HepG2 (cell line): ENCODE measurements at regions not wholly inside any gene's neighbourhood (a gene's known extent, or its start where the extent isn't known, plus 50 kb on each side); places are given as distances from the start of the nearest gene placed in this dataset.
A peak's percentile ranks its signal among the peaks of the same experiment; 100 is the strongest.

Experiments
- CC2D1A ChIP-seq: sonication (generic); formaldehyde crosslinking; IDR thresholded peaks from 2 replicates; pipeline ENCODE4 v1.8.1; 2023; ENCODE audit warnings: mild to moderate bottlenecking, missing genetic modification reagents
- GATAD2A ChIP-seq: IDR thresholded peaks from 2 replicates; pipeline ENCODE4 v1.6.1; 2016
- KLF6 ChIP-seq: IDR thresholded peaks from 2 replicates; pipeline ENCODE4 v1.8.0; 2016; ENCODE audit warnings: missing biosample characterization, missing genetic modification reagents
- RXRB ChIP-seq: IDR thresholded peaks from 2 replicates; pipeline ENCODE4 v1.6.1; 2016; ENCODE audit warnings: borderline replicate concordance, missing genetic modification reagents, missing compliant biosample characterization
- SALL1 ChIP-seq: sonication (generic); formaldehyde crosslinking; IDR thresholded peaks from 2 replicates; pipeline ENCODE4 v1.8.0; 2022; ENCODE audit warnings: mild to moderate bottlenecking, missing genetic modification reagents
- SMAD9 ChIP-seq: sonication (generic); formaldehyde crosslinking; IDR thresholded peaks from 2 replicates; pipeline ENCODE4 v1.5.1; 2020; ENCODE audit warnings: mild to moderate bottlenecking, missing genetic modification reagents
- ZEB1 ChIP-seq: IDR thresholded peaks from 2 replicates; pipeline ENCODE4 v1.6.1; 2012; ENCODE audit warnings: mild to moderate bottlenecking, low read depth, inconsistent platforms; ENCODE audit not compliant: insufficient replicate concordance
- ZNF484 ChIP-seq: sonication (generic); formaldehyde crosslinking; IDR thresholded peaks from 2 replicates; pipeline ENCODE4 v1.5.1; 2020; ENCODE audit warnings: mild to moderate bottlenecking, low read depth, missing genetic modification reagents, borderline replicate concordance
- ZNF570 ChIP-seq: sonication (generic); formaldehyde crosslinking; IDR thresholded peaks from 2 replicates; pipeline ENCODE4 v1.4.0; 2020; ENCODE audit warnings: mild to moderate bottlenecking, missing genetic modification reagents, borderline replicate concordance
- ZNF839 ChIP-seq: sonication (generic); formaldehyde crosslinking; IDR thresholded peaks from 2 replicates; pipeline ENCODE4 v1.4.0; 2020; ENCODE audit warnings: missing genetic modification reagents, mild to moderate bottlenecking, borderline replicate concordance
- TF ChIP-seq, protein P1 (sequence below): sonication (generic); formaldehyde crosslinking; IDR thresholded peaks from 2 replicates; pipeline ENCODE4 v1.5.1; 2020; ENCODE audit warnings: missing genetic modification reagents, mild to moderate bottlenecking, borderline replicate concordance
- TF ChIP-seq, protein P2 (sequence below): sonication (generic); formaldehyde crosslinking; IDR thresholded peaks from 2 replicates; pipeline ENCODE4 v1.4.0; 2020; ENCODE audit warnings: mild to moderate bottlenecking, missing genetic modification reagents, borderline replicate concordance
- TF ChIP-seq, protein P3 (sequence below): IDR thresholded peaks from 2 replicates; pipeline ENCODE4 v1.6.1; 2016
- TF ChIP-seq, protein P4 (sequence below): sonication (generic); formaldehyde crosslinking; IDR thresholded peaks from 2 replicates; pipeline ENCODE4 v1.5.0; 2020; ENCODE audit warnings: mild to moderate bottlenecking, missing genetic modification reagents, borderline replicate concordance
- TF ChIP-seq, protein P5 (sequence below): sonication (generic); formaldehyde crosslinking; IDR thresholded peaks from 2 replicates; pipeline ENCODE4 v1.4.0; 2020; ENCODE audit warnings: mild to moderate bottlenecking, missing genetic modification reagents, borderline replicate concordance

DNA sequence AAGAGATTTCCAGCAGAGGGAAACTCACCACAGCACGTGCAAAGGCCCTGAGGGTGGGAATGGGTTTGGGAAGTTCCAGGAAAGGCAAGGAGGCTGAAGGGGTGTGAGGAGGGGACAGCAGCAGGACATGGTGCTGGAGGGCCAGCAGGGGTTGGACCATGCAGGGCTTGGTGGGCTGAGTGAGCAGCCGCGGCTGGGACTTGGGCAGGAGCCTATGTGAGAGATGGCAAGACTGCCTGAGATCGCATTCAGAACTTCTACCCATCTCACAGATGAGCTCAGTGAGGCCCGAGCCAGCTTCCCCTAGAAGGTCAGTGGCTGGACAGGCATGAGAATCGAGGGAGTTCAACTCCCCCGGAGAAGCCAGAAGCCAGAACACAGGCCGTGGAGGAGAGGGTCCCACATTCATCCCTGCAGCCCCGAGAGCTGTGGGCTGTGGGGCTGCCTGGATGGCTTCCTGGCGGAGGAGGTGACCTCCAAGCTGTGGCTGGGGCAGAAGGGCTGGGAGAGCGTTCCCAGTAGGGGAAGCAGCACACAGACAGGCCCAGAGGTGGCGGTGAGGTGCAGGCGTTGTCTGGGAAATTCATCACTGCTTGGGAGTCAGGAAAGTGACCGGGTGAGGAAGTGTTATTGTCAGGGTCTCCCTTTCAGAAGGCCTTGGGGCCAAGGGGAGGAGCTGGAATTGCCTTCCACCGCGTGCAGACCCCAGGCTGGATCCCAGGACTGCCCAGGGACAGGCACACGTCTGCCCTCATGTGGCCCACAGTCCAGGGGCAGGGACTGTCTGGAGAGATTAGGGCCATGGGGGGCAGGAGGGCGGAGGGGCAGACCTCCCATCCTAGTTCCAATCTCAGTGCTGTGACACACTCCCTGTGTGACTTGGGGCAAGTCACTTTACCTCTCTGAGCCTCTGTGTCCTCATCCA lies 103.8 kb downstream of the CEBPB start (continued):
- TF ChIP-seq GATAD2A (CRISPR knock-in tag) = peak; percentile 54; the same call in 1 of the 2 replicates
- TF ChIP-seq, protein P1, sequence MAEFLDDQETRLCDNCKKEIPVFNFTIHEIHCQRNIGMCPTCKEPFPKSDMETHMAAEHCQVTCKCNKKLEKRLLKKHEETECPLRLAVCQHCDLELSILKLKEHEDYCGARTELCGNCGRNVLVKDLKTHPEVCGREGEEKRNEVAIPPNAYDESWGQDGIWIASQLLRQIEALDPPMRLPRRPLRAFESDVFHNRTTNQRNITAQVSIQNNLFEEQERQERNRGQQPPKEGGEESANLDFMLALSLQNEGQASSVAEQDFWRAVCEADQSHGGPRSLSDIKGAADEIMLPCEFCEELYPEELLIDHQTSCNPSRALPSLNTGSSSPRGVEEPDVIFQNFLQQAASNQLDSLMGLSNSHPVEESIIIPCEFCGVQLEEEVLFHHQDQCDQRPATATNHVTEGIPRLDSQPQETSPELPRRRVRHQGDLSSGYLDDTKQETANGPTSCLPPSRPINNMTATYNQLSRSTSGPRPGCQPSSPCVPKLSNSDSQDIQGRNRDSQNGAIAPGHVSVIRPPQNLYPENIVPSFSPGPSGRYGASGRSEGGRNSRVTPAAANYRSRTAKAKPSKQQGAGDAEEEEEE (CRISPR knock-in tag) = no peak
- no peak for TF ChIP-seq SMAD9
- TF ChIP-seq, protein P2, sequence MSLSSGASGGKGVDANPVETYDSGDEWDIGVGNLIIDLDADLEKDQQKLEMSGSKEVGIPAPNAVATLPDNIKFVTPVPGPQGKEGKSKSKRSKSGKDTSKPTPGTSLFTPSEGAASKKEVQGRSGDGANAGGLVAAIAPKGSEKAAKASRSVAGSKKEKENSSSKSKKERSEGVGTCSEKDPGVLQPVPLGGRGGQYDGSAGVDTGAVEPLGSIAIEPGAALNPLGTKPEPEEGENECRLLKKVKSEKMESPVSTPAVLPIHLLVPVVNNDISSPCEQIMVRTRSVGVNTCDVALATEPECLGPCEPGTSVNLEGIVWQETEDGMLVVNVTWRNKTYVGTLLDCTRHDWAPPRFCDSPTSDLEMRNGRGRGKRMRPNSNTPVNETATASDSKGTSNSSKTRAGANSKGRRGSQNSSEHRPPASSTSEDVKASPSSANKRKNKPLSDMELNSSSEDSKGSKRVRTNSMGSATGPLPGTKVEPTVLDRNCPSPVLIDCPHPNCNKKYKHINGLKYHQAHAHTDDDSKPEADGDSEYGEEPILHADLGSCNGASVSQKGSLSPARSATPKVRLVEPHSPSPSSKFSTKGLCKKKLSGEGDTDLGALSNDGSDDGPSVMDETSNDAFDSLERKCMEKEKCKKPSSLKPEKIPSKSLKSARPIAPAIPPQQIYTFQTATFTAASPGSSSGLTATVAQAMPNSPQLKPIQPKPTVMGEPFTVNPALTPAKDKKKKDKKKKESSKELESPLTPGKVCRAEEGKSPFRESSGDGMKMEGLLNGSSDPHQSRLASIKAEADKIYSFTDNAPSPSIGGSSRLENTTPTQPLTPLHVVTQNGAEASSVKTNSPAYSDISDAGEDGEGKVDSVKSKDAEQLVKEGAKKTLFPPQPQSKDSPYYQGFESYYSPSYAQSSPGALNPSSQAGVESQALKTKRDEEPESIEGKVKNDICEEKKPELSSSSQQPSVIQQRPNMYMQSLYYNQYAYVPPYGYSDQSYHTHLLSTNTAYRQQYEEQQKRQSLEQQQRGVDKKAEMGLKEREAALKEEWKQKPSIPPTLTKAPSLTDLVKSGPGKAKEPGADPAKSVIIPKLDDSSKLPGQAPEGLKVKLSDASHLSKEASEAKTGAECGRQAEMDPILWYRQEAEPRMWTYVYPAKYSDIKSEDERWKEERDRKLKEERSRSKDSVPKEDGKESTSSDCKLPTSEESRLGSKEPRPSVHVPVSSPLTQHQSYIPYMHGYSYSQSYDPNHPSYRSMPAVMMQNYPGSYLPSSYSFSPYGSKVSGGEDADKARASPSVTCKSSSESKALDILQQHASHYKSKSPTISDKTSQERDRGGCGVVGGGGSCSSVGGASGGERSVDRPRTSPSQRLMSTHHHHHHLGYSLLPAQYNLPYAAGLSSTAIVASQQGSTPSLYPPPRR (CRISPR knock-in tag) = peak; percentile 50; the same call in 1 of the 2 replicates
- TF ChIP-seq SALL1 (CRISPR knock-in tag) = peak; percentile 35
- no peak for TF ChIP-seq KLF6 (CRISPR knock-in tag)
- no peak for TF ChIP-seq ZNF839 (CRISPR knock-in tag)
- no peak for TF ChIP-seq CC2D1A (CRISPR knock-in tag)
- TF ChIP-seq, protein P3, sequence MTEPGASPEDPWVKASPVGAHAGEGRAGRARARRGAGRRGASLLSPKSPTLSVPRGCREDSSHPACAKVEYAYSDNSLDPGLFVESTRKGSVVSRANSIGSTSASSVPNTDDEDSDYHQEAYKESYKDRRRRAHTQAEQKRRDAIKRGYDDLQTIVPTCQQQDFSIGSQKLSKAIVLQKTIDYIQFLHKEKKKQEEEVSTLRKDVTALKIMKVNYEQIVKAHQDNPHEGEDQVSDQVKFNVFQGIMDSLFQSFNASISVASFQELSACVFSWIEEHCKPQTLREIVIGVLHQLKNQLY (CRISPR knock-in tag) = 0 out of 2 replicates have a peak, but pooled peaks have one; percentile 27
- TF ChIP-seq, protein P4, sequence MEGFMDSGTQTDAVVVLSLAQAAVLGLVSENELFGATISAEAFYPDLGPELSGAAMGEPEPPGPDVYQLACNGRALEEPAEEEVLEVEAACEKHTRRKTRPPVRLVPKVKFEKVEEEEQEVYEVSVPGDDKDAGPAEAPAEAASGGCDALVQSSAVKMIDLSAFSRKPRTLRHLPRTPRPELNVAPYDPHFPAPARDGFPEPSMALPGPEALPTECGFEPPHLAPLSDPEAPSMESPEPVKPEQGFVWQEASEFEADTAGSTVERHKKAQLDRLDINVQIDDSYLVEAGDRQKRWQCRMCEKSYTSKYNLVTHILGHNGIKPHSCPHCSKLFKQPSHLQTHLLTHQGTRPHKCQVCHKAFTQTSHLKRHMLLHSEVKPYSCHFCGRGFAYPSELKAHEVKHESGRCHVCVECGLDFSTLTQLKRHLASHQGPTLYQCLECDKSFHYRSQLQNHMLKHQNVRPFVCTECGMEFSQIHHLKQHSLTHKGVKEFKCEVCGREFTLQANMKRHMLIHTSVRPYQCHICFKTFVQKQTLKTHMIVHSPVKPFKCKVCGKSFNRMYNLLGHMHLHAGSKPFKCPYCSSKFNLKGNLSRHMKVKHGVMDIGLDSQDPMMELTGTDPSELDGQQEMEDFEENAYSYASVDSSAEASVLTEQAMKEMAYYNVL (CRISPR knock-in tag) = peak; percentile 70
- TF ChIP-seq, protein P5, sequence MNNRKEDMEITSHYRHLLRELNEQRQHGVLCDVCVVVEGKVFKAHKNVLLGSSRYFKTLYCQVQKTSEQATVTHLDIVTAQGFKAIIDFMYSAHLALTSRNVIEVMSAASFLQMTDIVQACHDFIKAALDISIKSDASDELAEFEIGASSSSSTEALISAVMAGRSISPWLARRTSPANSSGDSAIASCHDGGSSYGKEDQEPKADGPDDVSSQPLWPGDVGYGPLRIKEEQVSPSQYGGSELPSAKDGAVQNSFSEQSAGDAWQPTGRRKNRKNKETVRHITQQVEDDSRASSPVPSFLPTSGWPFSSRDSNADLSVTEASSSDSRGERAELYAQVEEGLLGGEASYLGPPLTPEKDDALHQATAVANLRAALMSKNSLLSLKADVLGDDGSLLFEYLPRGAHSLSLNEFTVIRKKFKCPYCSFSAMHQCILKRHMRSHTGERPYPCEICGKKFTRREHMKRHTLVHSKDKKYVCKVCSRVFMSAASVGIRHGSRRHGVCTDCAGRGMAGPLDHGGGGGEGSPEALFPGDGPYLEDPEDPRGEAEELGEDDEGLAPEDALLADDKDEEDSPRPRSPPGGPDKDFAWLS (CRISPR knock-in tag) = no peak
- 0 out of 2 replicates have a peak, but pooled peaks have one; percentile 26 for TF ChIP-seq ZNF484 (CRISPR knock-in tag)
- TF ChIP-seq ZEB1 = no peak
- peak; percentile 51; the same call in 1 of the 2 replicates for TF ChIP-seq RXRB (CRISPR knock-in tag)
- no peak for TF ChIP-seq ZNF570 (CRISPR knock-in tag)
